ENCODE measurements at regions not wholly inside any gene's neighbourhood (a gene's known extent, or its start where the extent isn't known, plus 50 kb on each side); places are given as distances from the start of the nearest gene placed in this dataset.

DNA sequence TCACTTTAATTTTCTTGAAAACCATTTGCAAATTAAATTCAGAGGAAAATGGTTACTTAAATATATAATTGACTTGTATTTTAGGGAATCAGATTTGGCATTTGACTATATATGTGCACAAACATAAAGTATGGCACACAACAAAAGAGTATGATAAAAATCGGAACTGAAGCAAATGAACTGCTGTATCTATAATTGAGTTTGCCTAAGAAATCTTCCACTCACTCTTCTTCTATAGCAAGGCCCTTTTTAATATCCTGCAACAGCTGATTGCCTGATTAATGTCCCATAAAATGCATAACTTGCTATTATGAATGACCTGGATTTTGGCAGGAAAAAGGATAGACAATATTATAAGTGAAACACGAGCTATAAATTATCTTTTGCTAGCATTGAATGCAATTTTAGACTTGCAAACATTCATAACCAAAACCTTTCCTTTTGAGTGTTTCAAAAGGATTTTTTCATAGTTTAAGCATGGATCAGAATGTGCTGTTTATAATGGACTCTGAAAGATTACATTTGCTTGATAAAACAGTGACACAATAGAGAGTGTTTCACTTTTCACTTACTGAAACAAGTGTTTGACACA is 2204.3 kb downstream of the MRPL39 start:
- ATAC-seq (ENCODE audit: low FRiP score in 2 of 2) = no peak
- DNase-seq = no peak
- no peaks in the 10 kb centered on the region for H3K27me3 ChIP-seq
- H3K9me3 ChIP-seq = no peaks in the 10 kb centered on the region
- no peak overlapping the region for H3K27ac ChIP-seq
- H3K36me3 ChIP-seq = no peaks in the 10 kb centered on the region
- TF ChIP-seq POLR2A (IDR thresholded peaks at IDR 0.05) (no peak), EP300 (IDR thresholded peaks at IDR 0.05) (no peak), POLR2AphosphoS5 (IDR thresholded peaks at IDR 0.05) (no peak)
- TF ChIP-seq, protein P1, sequence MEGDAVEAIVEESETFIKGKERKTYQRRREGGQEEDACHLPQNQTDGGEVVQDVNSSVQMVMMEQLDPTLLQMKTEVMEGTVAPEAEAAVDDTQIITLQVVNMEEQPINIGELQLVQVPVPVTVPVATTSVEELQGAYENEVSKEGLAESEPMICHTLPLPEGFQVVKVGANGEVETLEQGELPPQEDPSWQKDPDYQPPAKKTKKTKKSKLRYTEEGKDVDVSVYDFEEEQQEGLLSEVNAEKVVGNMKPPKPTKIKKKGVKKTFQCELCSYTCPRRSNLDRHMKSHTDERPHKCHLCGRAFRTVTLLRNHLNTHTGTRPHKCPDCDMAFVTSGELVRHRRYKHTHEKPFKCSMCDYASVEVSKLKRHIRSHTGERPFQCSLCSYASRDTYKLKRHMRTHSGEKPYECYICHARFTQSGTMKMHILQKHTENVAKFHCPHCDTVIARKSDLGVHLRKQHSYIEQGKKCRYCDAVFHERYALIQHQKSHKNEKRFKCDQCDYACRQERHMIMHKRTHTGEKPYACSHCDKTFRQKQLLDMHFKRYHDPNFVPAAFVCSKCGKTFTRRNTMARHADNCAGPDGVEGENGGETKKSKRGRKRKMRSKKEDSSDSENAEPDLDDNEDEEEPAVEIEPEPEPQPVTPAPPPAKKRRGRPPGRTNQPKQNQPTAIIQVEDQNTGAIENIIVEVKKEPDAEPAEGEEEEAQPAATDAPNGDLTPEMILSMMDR (IDR thresholded peaks at IDR 0.05) = no peak
- no peak overlapping the region for H3K4me3 ChIP-seq
- 52 to 63% methylated on average over 2 of the region's 2 CpGs for WGBS, 2 donors
- no peaks in the 10 kb centered on the region for H3K4me1 ChIP-seq

DNA sequence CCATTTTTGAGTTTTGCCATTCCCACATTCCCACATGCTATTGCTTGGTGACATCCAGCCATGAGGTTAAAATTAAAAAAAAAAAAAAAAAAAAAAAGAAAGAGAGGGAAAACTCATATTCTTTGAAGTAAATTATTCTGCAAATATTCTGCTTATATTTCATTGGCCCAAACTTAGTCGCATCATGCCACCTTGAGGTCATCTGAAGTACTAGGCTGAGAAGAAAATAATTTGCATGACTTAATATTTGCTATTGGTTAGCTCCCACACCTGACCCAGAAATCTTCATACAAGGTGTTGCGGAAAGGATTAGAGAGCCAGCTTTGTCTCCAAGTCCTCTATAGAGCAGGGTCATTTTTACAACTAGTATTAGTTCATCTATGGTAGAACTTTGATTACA is 2206.0 kb downstream of the MRPL39 start:
- no peak for ATAC-seq (ENCODE audit: low FRiP score in 2 of 2)
- Histone ChIP-seq H3K27me3 (no peaks in the 10 kb centered on the region), H3K9me3 (no peaks in the 10 kb centered on the region), H3K4me3 (no peak overlapping the region), H3K27ac (no peak overlapping the region), H3K36me3 (no peaks in the 10 kb centered on the region), H3K4me1 (no peaks in the 10 kb centered on the region)
- 78 to 87% methylated on average over 2 of the region's 2 CpGs for WGBS, 2 donors
- TF ChIP-seq, protein P1 (IDR thresholded peaks at IDR 0.05) = peak in 1 of 6 experiments; percentile 7
- no peak for TF ChIP-seq POLR2A (IDR thresholded peaks at IDR 0.05)
- DNase-seq = no peak

DNA sequence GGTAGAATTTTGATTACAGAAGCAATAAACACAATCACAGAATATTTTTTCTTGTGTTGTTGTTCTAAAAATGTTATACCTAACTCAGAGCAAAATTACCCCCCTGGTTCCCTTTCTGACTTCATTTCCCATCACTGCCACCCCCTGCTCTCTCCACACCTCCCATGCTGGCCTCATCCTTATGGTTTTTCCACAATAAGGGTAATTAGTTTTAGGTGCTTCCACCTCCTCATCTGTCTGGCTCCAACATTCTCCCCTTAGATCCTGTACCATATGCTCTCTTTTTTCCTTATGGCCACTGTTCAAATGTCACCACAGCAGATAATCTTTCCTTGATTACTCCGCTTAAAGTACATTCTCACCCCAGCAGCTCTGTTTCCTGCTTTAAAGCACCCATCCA is 2208.6 kb downstream of the MRPL39 start:
- ATAC-seq (ENCODE audit: low FRiP score in 2 of 2) (no peak), DNase-seq (no peak)
- no peak overlapping the region for H3K4me3 ChIP-seq
- H3K36me3 ChIP-seq = no peaks in the 10 kb centered on the region
- no peak for TF ChIP-seq EP300 (IDR thresholded peaks at IDR 0.05)
- no peak for TF ChIP-seq POLR2AphosphoS5 (IDR thresholded peaks at IDR 0.05)
- TF ChIP-seq, protein P1 (IDR thresholded peaks at IDR 0.05) = no peak
- no peak for TF ChIP-seq POLR2A (IDR thresholded peaks at IDR 0.05)
- WGBS, 2 donors = 72 to 90% methylated on average over 1 of the region's 1 CpG
- H3K4me1 ChIP-seq = no peaks in the 10 kb centered on the region
- H3K27me3 ChIP-seq = no peaks in the 10 kb centered on the region
- no peaks in the 10 kb centered on the region for H3K9me3 ChIP-seq
- no peak overlapping the region for H3K27ac ChIP-seq

DNA sequence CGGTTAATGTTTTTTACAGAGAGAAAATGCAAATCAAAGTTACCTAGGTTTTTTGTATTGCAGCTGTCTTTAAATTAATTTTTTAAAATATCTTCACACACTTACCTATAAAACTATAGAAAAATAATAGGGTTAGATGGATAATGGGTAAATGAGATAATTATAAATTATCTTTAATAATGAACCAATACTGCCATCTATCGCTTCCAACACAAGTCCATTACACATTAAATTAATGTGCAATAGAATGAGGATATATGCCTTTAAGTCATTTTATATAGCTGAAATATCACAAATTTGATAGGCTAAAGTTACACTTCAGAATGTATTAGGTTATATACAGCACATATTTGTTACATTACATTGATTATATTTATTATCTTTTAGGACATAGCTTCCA is 2212.8 kb downstream of the MRPL39 start:
- H3K27me3 ChIP-seq = no peaks in the 10 kb centered on the region
- ATAC-seq (ENCODE audit: low FRiP score in 2 of 2) = no peak
- no peak overlapping the region for H3K4me3 ChIP-seq
- TF ChIP-seq EP300 (IDR thresholded peaks at IDR 0.05) (no peak), POLR2AphosphoS5 (IDR thresholded peaks at IDR 0.05) (no peak), POLR2A (IDR thresholded peaks at IDR 0.05) (no peak)
- TF ChIP-seq, protein P1 (IDR thresholded peaks at IDR 0.05) = no peak
- no peak for DNase-seq
- no peaks in the 10 kb centered on the region for H3K9me3 ChIP-seq
- H3K27ac ChIP-seq = no peak overlapping the region
- H3K36me3 ChIP-seq = no peaks in the 10 kb centered on the region
- 86 to 92% methylated on average over 2 of the region's 2 CpGs for WGBS, 2 donors
- no peaks in the 10 kb centered on the region for H3K4me1 ChIP-seq

DNA sequence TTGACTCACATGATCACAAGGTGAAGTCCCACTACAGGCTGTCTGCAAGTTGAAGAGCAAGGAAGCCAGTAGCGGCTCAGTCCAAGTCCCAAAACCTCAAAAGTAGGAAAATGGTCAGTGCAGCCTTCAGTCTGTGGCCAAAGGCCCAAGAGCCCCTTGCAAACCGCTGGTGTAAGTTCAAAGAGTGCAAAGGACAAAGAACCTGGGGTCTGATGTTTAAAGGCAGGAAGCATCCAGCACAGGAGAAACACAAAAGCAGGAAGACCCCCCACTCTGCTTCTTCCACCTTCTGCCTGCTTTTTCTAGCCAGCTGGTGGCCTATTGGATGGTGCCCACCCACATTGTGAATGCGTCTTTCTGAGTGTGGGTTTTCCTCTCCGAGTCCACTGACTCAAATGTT is 2222.6 kb downstream of the MRPL39 start:
- DNase-seq = no peak
- TF ChIP-seq POLR2A (IDR thresholded peaks at IDR 0.05) (no peak), POLR2AphosphoS5 (IDR thresholded peaks at IDR 0.05) (no peak), EP300 (IDR thresholded peaks at IDR 0.05) (no peak)
- TF ChIP-seq, protein P1 (IDR thresholded peaks at IDR 0.05) = no peak

More for the DNA sequence above, 2222.6 kb downstream of the MRPL39 start:
- WGBS, 2 donors = 36 to 41% methylated on average over 4 of the region's 4 CpGs
- no peak overlapping the region for H3K4me3 ChIP-seq
- H3K27me3 ChIP-seq = no peaks in the 10 kb centered on the region
- H3K9me3 ChIP-seq = no peaks in the 10 kb centered on the region
- no peak overlapping the region for H3K27ac ChIP-seq
- no peak for ATAC-seq (ENCODE audit: low FRiP score in 2 of 2)
- no peaks in the 10 kb centered on the region for H3K36me3 ChIP-seq
- no peaks in the 10 kb centered on the region for H3K4me1 ChIP-seq
